ENCODE measurements at regions not wholly inside any gene's neighbourhood (a gene's known extent, or its start where the extent isn't known, plus 50 kb on each side); places are given as distances from the start of the nearest gene placed in this dataset.

GRCh38 chr2:2623939-2624338, 292.9 kb upstream of the MYT1L start:
- Histone ChIP-seq H3K9me3 (ENCODE audit: low read length) (no peaks in the 10 kb centered on the region), H3F3A (ENCODE audit: insufficient read depth, low read length) (no peaks in the 10 kb centered on the region), H3K4me2 (ENCODE audit: low read length) (no peak overlapping the region), H3K9me2 (ENCODE audit: low read depth, low read length) (no peaks in the 10 kb centered on the region), H3K4me1 (ENCODE audit: insufficient read depth, low read length, severe bottlenecking) (no peaks in the 10 kb centered on the region), H3K27me3 (ENCODE audit: insufficient read depth, low read length) (no peaks in the 10 kb centered on the region; the same call in 1 of the 2 replicates), H3K27ac (ENCODE audit: low read depth, low read length, poor library complexity, severe bottlenecking) (no peak overlapping the region), H3K9ac (ENCODE audit: low read length) (no peak overlapping the region), H2AFZ (ENCODE audit: low read length) (no peak overlapping the region), H4K20me1 (ENCODE audit: insufficient read depth, low read length) (no peaks in the 10 kb centered on the region), H3K79me2 (ENCODE audit: insufficient read depth, low read length) (no peaks in the 10 kb centered on the region), H3K4me3 (ENCODE audit: low read depth, low read length, poor library complexity, severe bottlenecking) (no peak overlapping the region), H3K36me3 (ENCODE audit: insufficient read depth, low read length) (no peaks in the 10 kb centered on the region)
- TF ChIP-seq EZH2 (IDR thresholded peaks at IDR 0.05; ENCODE audit: borderline replicate concordance, low read length) (no peak), CTCF (IDR thresholded peaks at IDR 0.05; ENCODE audit: low read length) (no peak)

DNA sequence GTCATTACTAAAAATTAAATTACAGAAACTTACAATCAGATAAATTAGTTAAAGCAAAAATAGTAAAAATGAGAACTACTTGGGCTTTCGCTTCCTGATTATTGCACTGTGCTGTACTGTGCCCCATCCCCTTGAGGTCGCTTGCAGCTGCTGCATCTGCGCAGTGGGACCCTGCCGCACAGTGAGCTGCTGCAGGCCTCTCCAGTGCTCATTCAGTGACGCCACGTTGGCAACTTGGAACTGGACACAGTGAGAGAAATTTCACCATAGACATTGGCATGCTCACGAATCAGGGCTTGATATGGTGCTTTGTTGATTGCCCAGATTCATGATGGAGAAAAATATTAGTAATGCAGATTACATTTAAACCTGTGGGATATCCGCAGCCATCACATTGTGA, 290.8 kb upstream of the MYT1L start:
- Histone ChIP-seq H3F3A (ENCODE audit: insufficient read depth, low read length) (no peaks in the 10 kb centered on the region), H2AFZ (ENCODE audit: low read length) (no peak overlapping the region), H3K4me1 (ENCODE audit: insufficient read depth, low read length, severe bottlenecking) (no peaks in the 10 kb centered on the region), H3K9ac (ENCODE audit: low read length) (no peak overlapping the region), H3K27ac (ENCODE audit: low read depth, low read length, poor library complexity, severe bottlenecking) (no peak overlapping the region), H3K9me3 (ENCODE audit: low read length) (no peaks in the 10 kb centered on the region), H3K36me3 (ENCODE audit: insufficient read depth, low read length) (no peaks in the 10 kb centered on the region), H3K4me2 (ENCODE audit: low read length) (no peak overlapping the region), H3K4me3 (ENCODE audit: low read depth, low read length, poor library complexity, severe bottlenecking) (no peak overlapping the region), H3K9me2 (ENCODE audit: low read depth, low read length) (no peaks in the 10 kb centered on the region), H4K20me1 (ENCODE audit: insufficient read depth, low read length) (no peaks in the 10 kb centered on the region), H3K27me3 (ENCODE audit: insufficient read depth, low read length) (no peaks in the 10 kb centered on the region; the same call in 1 of the 2 replicates), H3K79me2 (ENCODE audit: insufficient read depth, low read length) (no peaks in the 10 kb centered on the region)
- TF ChIP-seq CTCF (IDR thresholded peaks at IDR 0.05; ENCODE audit: low read length) (no peak), EZH2 (IDR thresholded peaks at IDR 0.05; ENCODE audit: borderline replicate concordance, low read length) (no peak)

DNA sequence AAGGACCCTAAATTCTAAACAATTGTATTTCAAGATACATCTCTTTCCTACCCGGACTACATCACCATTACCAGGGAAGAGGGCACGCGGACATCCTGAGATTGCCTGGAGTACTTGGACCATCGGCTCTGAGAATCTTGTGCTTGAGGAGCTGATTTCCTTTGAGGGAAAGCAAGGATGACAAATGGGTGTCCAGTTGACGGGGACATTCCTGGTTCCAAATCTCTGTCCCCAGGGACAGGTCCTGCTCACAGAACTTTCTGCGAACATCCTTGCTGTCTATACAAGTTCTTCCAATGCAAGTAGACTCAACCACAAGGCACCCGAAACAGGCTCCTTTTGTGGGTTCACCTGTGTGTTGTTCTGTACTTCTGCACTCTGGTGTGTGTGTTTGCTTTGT, 289.5 kb upstream of the MYT1L start:
- TF ChIP-seq EZH2 (IDR thresholded peaks at IDR 0.05; ENCODE audit: borderline replicate concordance, low read length) (no peak), CTCF (IDR thresholded peaks at IDR 0.05; ENCODE audit: low read length) (no peak)
- no peaks in the 10 kb centered on the region for H4K20me1 ChIP-seq (ENCODE audit: insufficient read depth, low read length)
- no peaks in the 10 kb centered on the region for H3K27me3 ChIP-seq (ENCODE audit: insufficient read depth, low read length)
- no peak overlapping the region for H2AFZ ChIP-seq (ENCODE audit: low read length)
- H3K4me3 ChIP-seq (ENCODE audit: low read depth, low read length, poor library complexity, severe bottlenecking), result no peak overlapping the region
- no peak overlapping the region for H3K9ac ChIP-seq (ENCODE audit: low read length)
- H3K4me1 ChIP-seq (ENCODE audit: insufficient read depth, low read length, severe bottlenecking), result no peaks in the 10 kb centered on the region
- no peaks in the 10 kb centered on the region for H3F3A ChIP-seq (ENCODE audit: insufficient read depth, low read length)
- H3K4me2 ChIP-seq (ENCODE audit: low read length), result no peak overlapping the region
- H3K9me3 ChIP-seq (ENCODE audit: low read length), result no peaks in the 10 kb centered on the region
- H3K27ac ChIP-seq (ENCODE audit: low read depth, low read length, poor library complexity, severe bottlenecking), result no peak overlapping the region
- no peaks in the 10 kb centered on the region for H3K36me3 ChIP-seq (ENCODE audit: insufficient read depth, low read length)
- no peaks in the 10 kb centered on the region for H3K79me2 ChIP-seq (ENCODE audit: insufficient read depth, low read length)
- no peaks in the 10 kb centered on the region for H3K9me2 ChIP-seq (ENCODE audit: low read depth, low read length)
